ENCODE measurements at regions not wholly inside any gene's neighbourhood (a gene's known extent, or its start where the extent isn't known, plus 50 kb on each side); places are given as distances from the start of the nearest gene placed in this dataset.
"Not testable (repeated sequence)": the region's sequence is repeated elsewhere in the genome, so short reads cannot be mapped to it uniquely, and the experiment has no call there.

GRCh38 chr11:79499929-79500328, 59.1 kb upstream of the TENM4 start:
- not testable (repeated sequence) for TF ChIP-seq POLR2A, CTCF (IDR thresholded peaks at IDR 0.05)

Data from Peyer's patch (tissue), 4 donors.